ENCODE measurements at regions not wholly inside any gene's neighbourhood (a gene's known extent, or its start where the extent isn't known, plus 50 kb on each side); places are given as distances from the start of the nearest gene placed in this dataset.

- ChIA-PET CTCF (no interaction called here), POLR2A (no interaction called here)
- Mint-ChIP-seq H3K9me3 (ENCODE audit: insufficient read depth) (no peaks in the 10 kb centered on the region), H3K27ac (no peak overlapping the region), H3K27me3 (ENCODE audit: low read depth) (no peaks in the 10 kb centered on the region), H3K36me3 (ENCODE audit: low read depth) (no peaks in the 10 kb centered on the region), H3K4me1 (ENCODE audit: low read depth) (no peaks in the 10 kb centered on the region), H3K4me3 (no peak overlapping the region)
- no peak for DNase-seq
- no peak for ATAC-seq
These were observed 546.5 kb downstream of the EDEM1 start for GRCh38 chr3:5733995-5734394.

GRCh38 chr3:5735896-5736295, 548.4 kb downstream of the EDEM1 start:
- no peaks in the 10 kb centered on the region for H3K4me1 Mint-ChIP-seq (ENCODE audit: low read depth)
- ATAC-seq (no peak), DNase-seq (no peak)
- ChIA-PET POLR2A (no interaction called here), CTCF (no interaction called here)
- no peak overlapping the region for H3K4me3 Mint-ChIP-seq
- no peaks in the 10 kb centered on the region for H3K27me3 Mint-ChIP-seq (ENCODE audit: low read depth)
- no peaks in the 10 kb centered on the region for H3K9me3 Mint-ChIP-seq (ENCODE audit: insufficient read depth)
- no peaks in the 10 kb centered on the region for H3K36me3 Mint-ChIP-seq (ENCODE audit: low read depth)
- no peak overlapping the region for H3K27ac Mint-ChIP-seq

GRCh38 chr3:5739299-5739935, 551.9 kb downstream of the EDEM1 start:
- H3K4me1 Mint-ChIP-seq (ENCODE audit: low read depth), result no peaks in the 10 kb centered on the region

GRCh38 chr3:5739949-5740348, 552.4 kb downstream of the EDEM1 start:
- Mint-ChIP-seq H3K27ac (no peak overlapping the region), H3K4me3 (no peak overlapping the region), H3K36me3 (ENCODE audit: low read depth) (no peaks in the 10 kb centered on the region), H3K9me3 (ENCODE audit: insufficient read depth) (no peaks in the 10 kb centered on the region), H3K27me3 (ENCODE audit: low read depth) (no peaks in the 10 kb centered on the region), H3K4me1 (ENCODE audit: low read depth) (no peaks in the 10 kb centered on the region)
- DNase-seq, result no peak
- no peak for ATAC-seq
- POLR2A ChIA-PET, result no interaction called here
- CTCF ChIA-PET, result no interaction called here

More at GRCh38 chr3:5739299-5739935, 551.9 kb downstream of the EDEM1 start:
- POLR2A ChIA-PET, result no interaction called here
- Mint-ChIP-seq H3K9me3 (ENCODE audit: insufficient read depth) (no peaks in the 10 kb centered on the region), H3K4me3 (no peak overlapping the region), H3K27ac (no peak overlapping the region), H3K36me3 (ENCODE audit: low read depth) (no peaks in the 10 kb centered on the region), H3K27me3 (ENCODE audit: low read depth) (no peaks in the 10 kb centered on the region)
- CTCF ChIA-PET, result no interaction called here
- ATAC-seq (no peak), DNase-seq (no peak)

GRCh38 chr3:5741017-5741416, 553.5 kb downstream of the EDEM1 start:
- H3K4me3 Mint-ChIP-seq, result no peak overlapping the region
- no peaks in the 10 kb centered on the region for H3K9me3 Mint-ChIP-seq (ENCODE audit: insufficient read depth)
- no peak for DNase-seq
- ChIA-PET POLR2A (no interaction called here), CTCF (no interaction called here)
- ATAC-seq, result no peak
- no peaks in the 10 kb centered on the region for H3K36me3 Mint-ChIP-seq (ENCODE audit: low read depth)
- H3K27me3 Mint-ChIP-seq (ENCODE audit: low read depth), result no peaks in the 10 kb centered on the region
- H3K27ac Mint-ChIP-seq, result no peak overlapping the region
- H3K4me1 Mint-ChIP-seq (ENCODE audit: low read depth), result no peaks in the 10 kb centered on the region

GRCh38 chr3:5750091-5750490, 562.6 kb downstream of the EDEM1 start:
- POLR2A ChIA-PET, result no interaction called here
- Mint-ChIP-seq H3K4me3 (no peak overlapping the region), H3K27me3 (ENCODE audit: low read depth) (no peaks in the 10 kb centered on the region), H3K27ac (no peak overlapping the region), H3K9me3 (ENCODE audit: insufficient read depth) (no peaks in the 10 kb centered on the region), H3K36me3 (ENCODE audit: low read depth) (no peaks in the 10 kb centered on the region), H3K4me1 (ENCODE audit: low read depth) (no peaks in the 10 kb centered on the region)
- no peak for DNase-seq
- ATAC-seq, result no peak
- CTCF ChIA-PET, result no interaction called here

GRCh38 chr3:5750874-5751640, 563.5 kb downstream of the EDEM1 start:
- H3K36me3 Mint-ChIP-seq (ENCODE audit: low read depth), result no peaks in the 10 kb centered on the region
- no peaks in the 10 kb centered on the region for H3K27me3 Mint-ChIP-seq (ENCODE audit: low read depth)
- POLR2A ChIA-PET, result no interaction called here
- ATAC-seq, result no peak
- H3K9me3 Mint-ChIP-seq (ENCODE audit: insufficient read depth), result no peaks in the 10 kb centered on the region
- no peak overlapping the region for H3K4me3 Mint-ChIP-seq
- no peak overlapping the region for H3K27ac Mint-ChIP-seq
- DNase-seq, result no peak
- CTCF ChIA-PET, result no interaction called here
- H3K4me1 Mint-ChIP-seq (ENCODE audit: low read depth), result no peaks in the 10 kb centered on the region

- H3K4me1 Mint-ChIP-seq (ENCODE audit: low read depth), result no peaks in the 10 kb centered on the region
- CTCF ChIA-PET, result no interaction called here
- H3K27me3 Mint-ChIP-seq (ENCODE audit: low read depth), result no peaks in the 10 kb centered on the region
- POLR2A ChIA-PET, result no interaction called here
- no peak overlapping the region for H3K4me3 Mint-ChIP-seq
- ATAC-seq (no peak), DNase-seq (no peak)
- H3K36me3 Mint-ChIP-seq (ENCODE audit: low read depth), result no peaks in the 10 kb centered on the region
- no peak overlapping the region for H3K27ac Mint-ChIP-seq
- H3K9me3 Mint-ChIP-seq (ENCODE audit: insufficient read depth), result no peaks in the 10 kb centered on the region
These were observed 567.1 kb downstream of the EDEM1 start for GRCh38 chr3:5754602-5755001.

GRCh38 chr3:5756443-5756842, 568.9 kb downstream of the EDEM1 start:
- Mint-ChIP-seq H3K9me3 (ENCODE audit: insufficient read depth) (no peaks in the 10 kb centered on the region), H3K36me3 (ENCODE audit: low read depth) (no peaks in the 10 kb centered on the region), H3K27ac (no peak overlapping the region), H3K4me3 (no peak overlapping the region), H3K4me1 (ENCODE audit: low read depth) (no peaks in the 10 kb centered on the region), H3K27me3 (ENCODE audit: low read depth) (no peaks in the 10 kb centered on the region)
- POLR2A ChIA-PET, result no interaction called here
- no peak for DNase-seq
- CTCF ChIA-PET, result no interaction called here
- ATAC-seq, result no peak

GRCh38 chr3:5757213-5757804, 569.8 kb downstream of the EDEM1 start:
- CTCF ChIA-PET, result no interaction called here
- no peak overlapping the region for H3K27ac Mint-ChIP-seq
- ATAC-seq (no peak), DNase-seq (no peak)
- H3K4me1 Mint-ChIP-seq (ENCODE audit: low read depth), result no peaks in the 10 kb centered on the region
- H3K36me3 Mint-ChIP-seq (ENCODE audit: low read depth), result no peaks in the 10 kb centered on the region
- H3K27me3 Mint-ChIP-seq (ENCODE audit: low read depth), result no peaks in the 10 kb centered on the region
- no peak overlapping the region for H3K4me3 Mint-ChIP-seq
- POLR2A ChIA-PET, result no interaction called here
- no peaks in the 10 kb centered on the region for H3K9me3 Mint-ChIP-seq (ENCODE audit: insufficient read depth)

GRCh38 chr3:5758699-5759098, 571.2 kb downstream of the EDEM1 start:
- H3K4me1 Mint-ChIP-seq (ENCODE audit: low read depth), result no peaks in the 10 kb centered on the region
- ChIA-PET CTCF (no interaction called here), POLR2A (no interaction called here)
- no peaks in the 10 kb centered on the region for H3K9me3 Mint-ChIP-seq (ENCODE audit: insufficient read depth)
- H3K27me3 Mint-ChIP-seq (ENCODE audit: low read depth), result no peaks in the 10 kb centered on the region
- DNase-seq (no peak), ATAC-seq (no peak)
- H3K27ac Mint-ChIP-seq, result no peak overlapping the region
- no peaks in the 10 kb centered on the region for H3K36me3 Mint-ChIP-seq (ENCODE audit: low read depth)
- no peak overlapping the region for H3K4me3 Mint-ChIP-seq

- H3K27me3 Mint-ChIP-seq (ENCODE audit: low read depth), result no peaks in the 10 kb centered on the region
- ATAC-seq, result no peak
- CTCF ChIA-PET, result no interaction called here
- H3K27ac Mint-ChIP-seq, result no peak overlapping the region
- H3K36me3 Mint-ChIP-seq (ENCODE audit: low read depth), result no peaks in the 10 kb centered on the region
- no peaks in the 10 kb centered on the region for H3K4me1 Mint-ChIP-seq (ENCODE audit: low read depth)
- no peaks in the 10 kb centered on the region for H3K9me3 Mint-ChIP-seq (ENCODE audit: insufficient read depth)
- DNase-seq, result no peak
- no peak overlapping the region for H3K4me3 Mint-ChIP-seq
- POLR2A ChIA-PET, result no interaction called here
These were observed 575.0 kb downstream of the EDEM1 start for GRCh38 chr3:5762506-5762905.

GRCh38 chr3:5766848-5767247, 579.3 kb downstream of the EDEM1 start:
- Mint-ChIP-seq H3K27ac (no peak overlapping the region), H3K27me3 (ENCODE audit: low read depth) (no peaks in the 10 kb centered on the region), H3K4me3 (no peak overlapping the region), H3K4me1 (ENCODE audit: low read depth) (no peaks in the 10 kb centered on the region), H3K36me3 (ENCODE audit: low read depth) (no peaks in the 10 kb centered on the region), H3K9me3 (ENCODE audit: insufficient read depth) (no peaks in the 10 kb centered on the region)
- CTCF ChIA-PET, result no interaction called here
- POLR2A ChIA-PET, result no interaction called here
- ATAC-seq (no peak), DNase-seq (no peak)
